ENCODE measurements at regions not wholly inside any gene's neighbourhood (a gene's known extent, or its start where the extent isn't known, plus 50 kb on each side); places are given as distances from the start of the nearest gene placed in this dataset.
"Not testable (repeated sequence)": the region's sequence is repeated elsewhere in the genome, so short reads cannot be mapped to it uniquely, and the experiment has no call there.

DNA sequence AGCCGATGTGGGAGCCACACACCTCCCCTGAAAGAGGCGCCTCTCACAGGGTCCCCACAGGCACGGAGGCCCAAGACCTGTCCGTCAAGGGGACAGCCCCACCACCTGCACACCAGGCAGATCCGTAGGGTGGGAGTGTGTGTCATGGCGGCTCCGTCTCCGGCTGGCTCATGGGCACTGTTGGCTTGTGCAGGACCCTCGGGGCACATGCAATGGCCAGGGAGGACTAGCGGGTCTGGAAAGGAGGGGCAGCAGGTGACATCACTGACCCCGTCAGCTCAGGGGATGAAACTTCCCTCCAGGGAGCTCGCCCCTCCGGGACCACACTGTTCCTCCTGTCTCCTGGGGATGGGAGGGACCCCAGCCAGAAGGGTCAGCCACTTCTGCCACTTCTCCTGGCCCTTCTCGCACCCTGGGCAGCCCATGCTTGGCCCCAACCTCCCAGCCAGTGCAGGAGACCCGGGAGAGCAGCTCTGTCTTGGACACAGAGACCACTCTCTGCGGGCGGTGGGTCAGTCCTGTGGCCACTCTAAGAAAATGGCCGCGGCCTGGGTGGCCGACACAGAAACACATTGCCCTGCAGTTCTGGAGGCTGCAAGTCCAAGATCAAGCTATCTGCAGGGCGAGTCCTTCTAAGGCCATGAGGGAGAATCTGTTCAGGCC, 75.1 kb upstream of the TWIST2 start:
- no peaks in the 10 kb centered on the region for H3K36me3 ChIP-seq
- H3K27me3 ChIP-seq: peaks cover 10% of the 10 kb centered on the region
- no peak for DNase-seq
- no peak overlapping the region for H3K4me3 ChIP-seq
- H3K9me3 ChIP-seq: no peaks in the 10 kb centered on the region

DNA sequence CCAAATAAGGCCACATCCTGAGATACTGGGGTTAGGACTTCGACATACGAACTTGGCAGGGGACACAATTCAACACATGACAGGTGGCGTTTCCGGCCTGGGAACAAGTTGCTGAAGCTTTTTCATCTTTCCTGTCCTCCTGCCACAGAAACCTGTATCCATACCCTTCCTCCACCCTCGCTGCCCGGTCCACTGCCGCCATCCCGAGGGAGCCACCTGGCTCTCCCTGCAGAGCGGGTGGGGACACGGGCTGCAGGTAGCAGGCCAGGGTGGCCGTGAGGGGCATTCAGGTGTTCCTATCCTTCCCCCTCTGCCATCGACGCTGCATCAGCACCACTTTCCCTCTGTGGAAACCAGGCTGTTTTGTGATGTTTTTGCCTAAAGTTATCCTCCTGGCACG, 74.4 kb upstream of the TWIST2 start:
- Histone ChIP-seq H3K36me3 (no peaks in the 10 kb centered on the region), H3K9me3 (no peaks in the 10 kb centered on the region), H3K4me3 (no peak overlapping the region), H3K27me3 (peaks cover 8% of the 10 kb centered on the region)
- DNase-seq: no peak

- no peak overlapping the region for H3K4me3 ChIP-seq
- no peaks in the 10 kb centered on the region for H3K36me3 ChIP-seq
- DNase-seq: no peak
- H3K27me3 ChIP-seq: peaks cover 6% of the 10 kb centered on the region; the same call in 1 of the 2 replicates
- H3K9me3 ChIP-seq: no peaks in the 10 kb centered on the region
Measured at GRCh38 chr2:238774071-238774470, 73.8 kb upstream of the TWIST2 start.

- H3K4me3 ChIP-seq: no peak overlapping the region
- peaks cover 6% of the 10 kb centered on the region; the same call in 1 of the 2 replicates for H3K27me3 ChIP-seq
- no peak for DNase-seq
- no peaks in the 10 kb centered on the region for H3K36me3 ChIP-seq
- H3K9me3 ChIP-seq: no peaks in the 10 kb centered on the region
Measured at GRCh38 chr2:238774980-238775509, 72.8 kb upstream of the TWIST2 start.

- Histone ChIP-seq H3K27me3 (peaks cover 6% of the 10 kb centered on the region; the same call in 1 of the 2 replicates), H3K9me3 (no peaks in the 10 kb centered on the region), H3K36me3 (no peaks in the 10 kb centered on the region), H3K4me3 (no peak overlapping the region)
- no peak for DNase-seq
Measured at GRCh38 chr2:238775591-238775990, 72.3 kb upstream of the TWIST2 start.

GRCh38 chr2:238776003-238776760, 71.7 kb upstream of the TWIST2 start:
- Histone ChIP-seq H3K27me3 (peaks cover 2% of the 10 kb centered on the region; the same call in 1 of the 2 replicates), H3K36me3 (no peaks in the 10 kb centered on the region), H3K9me3 (no peaks in the 10 kb centered on the region), H3K4me3 (no peak overlapping the region)
- no peak for DNase-seq

GRCh38 chr2:238776761-238777046, 71.2 kb upstream of the TWIST2 start:
- not testable (repeated sequence) for H3K27me3 ChIP-seq, H3K9me3 ChIP-seq, DNase-seq, H3K4me3 ChIP-seq, H3K36me3 ChIP-seq

GRCh38 chr2:238777369-238778067, 70.4 kb upstream of the TWIST2 start:
- H3K9me3 ChIP-seq: no peaks in the 10 kb centered on the region
- no peaks in the 10 kb centered on the region for H3K27me3 ChIP-seq
- no peaks in the 10 kb centered on the region for H3K36me3 ChIP-seq
- DNase-seq: no peak
- H3K4me3 ChIP-seq: no peak overlapping the region

- Histone ChIP-seq H3K36me3 (no peaks in the 10 kb centered on the region), H3K4me3 (no peak overlapping the region), H3K27me3 (no peaks in the 10 kb centered on the region), H3K9me3 (no peaks in the 10 kb centered on the region)
- DNase-seq: peak; percentile 69
Measured at GRCh38 chr2:238784671-238785527, 63.0 kb upstream of the TWIST2 start.

DNA sequence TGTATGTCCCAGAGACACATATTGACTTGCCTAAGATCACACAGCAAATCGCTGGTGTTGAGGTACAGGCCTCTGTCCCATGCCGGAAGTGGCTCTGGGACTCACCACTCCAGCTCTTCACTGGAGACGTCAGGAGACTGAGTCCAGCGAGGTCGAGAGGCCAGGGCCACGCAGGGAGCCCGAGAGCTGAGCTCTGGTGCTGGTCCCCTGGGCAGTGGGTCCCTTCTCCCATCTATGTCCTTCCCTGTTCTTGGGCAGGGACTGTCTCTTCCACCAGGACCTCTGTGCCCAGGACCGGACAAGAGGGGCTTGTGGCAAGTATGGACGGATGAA, 62.4 kb upstream of the TWIST2 start:
- no peaks in the 10 kb centered on the region for H3K36me3 ChIP-seq
- H3K27me3 ChIP-seq: no peaks in the 10 kb centered on the region
- no peaks in the 10 kb centered on the region for H3K9me3 ChIP-seq
- H3K4me3 ChIP-seq: no peak overlapping the region
- DNase-seq: no peak

DNA sequence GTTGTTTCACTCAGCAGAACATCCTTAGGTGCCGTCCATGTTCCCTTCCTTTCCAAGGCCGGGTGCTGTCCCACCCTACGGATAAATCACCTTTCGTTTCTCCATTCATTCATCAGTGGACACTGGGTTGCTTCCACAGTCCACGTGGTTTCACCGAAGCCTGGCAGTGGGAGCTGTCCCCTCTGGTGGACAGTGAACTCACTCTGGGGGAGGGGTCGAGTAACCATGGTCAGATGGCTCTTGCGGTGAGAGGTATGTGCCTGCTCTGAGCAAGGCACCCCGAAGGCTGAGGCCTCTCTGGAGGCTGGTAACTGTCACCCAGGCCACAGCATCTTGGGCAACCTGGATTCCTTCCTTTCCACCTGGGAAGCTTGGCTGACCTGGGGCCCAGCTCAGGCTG, 61.5 kb upstream of the TWIST2 start:
- no peak overlapping the region for H3K4me3 ChIP-seq
- no peaks in the 10 kb centered on the region for H3K9me3 ChIP-seq
- no peaks in the 10 kb centered on the region for H3K36me3 ChIP-seq
- DNase-seq: no peak
- H3K27me3 ChIP-seq: no peaks in the 10 kb centered on the region

- Histone ChIP-seq H3K9me3 (no peaks in the 10 kb centered on the region), H3K36me3 (no peaks in the 10 kb centered on the region), H3K27me3 (no peaks in the 10 kb centered on the region), H3K4me3 (no peak overlapping the region; the same call in 1 of the 2 replicates)
- no peak for DNase-seq
Measured at GRCh38 chr2:238786792-238787490, 60.9 kb upstream of the TWIST2 start.

- Histone ChIP-seq H3K27me3 (no peaks in the 10 kb centered on the region), H3K9me3 (no peaks in the 10 kb centered on the region), H3K36me3 (no peaks in the 10 kb centered on the region), H3K4me3 (no peak overlapping the region; the same call in 1 of the 2 replicates)
- DNase-seq: no peak
Measured at GRCh38 chr2:238787501-238787900, 60.4 kb upstream of the TWIST2 start.

- DNase-seq: no peak
- H3K36me3 ChIP-seq: no peaks in the 10 kb centered on the region
- no peak overlapping the region for H3K4me3 ChIP-seq
- no peaks in the 10 kb centered on the region for H3K27me3 ChIP-seq
- H3K9me3 ChIP-seq: no peaks in the 10 kb centered on the region
Measured at GRCh38 chr2:238789317-238789806, 58.5 kb upstream of the TWIST2 start.

DNA sequence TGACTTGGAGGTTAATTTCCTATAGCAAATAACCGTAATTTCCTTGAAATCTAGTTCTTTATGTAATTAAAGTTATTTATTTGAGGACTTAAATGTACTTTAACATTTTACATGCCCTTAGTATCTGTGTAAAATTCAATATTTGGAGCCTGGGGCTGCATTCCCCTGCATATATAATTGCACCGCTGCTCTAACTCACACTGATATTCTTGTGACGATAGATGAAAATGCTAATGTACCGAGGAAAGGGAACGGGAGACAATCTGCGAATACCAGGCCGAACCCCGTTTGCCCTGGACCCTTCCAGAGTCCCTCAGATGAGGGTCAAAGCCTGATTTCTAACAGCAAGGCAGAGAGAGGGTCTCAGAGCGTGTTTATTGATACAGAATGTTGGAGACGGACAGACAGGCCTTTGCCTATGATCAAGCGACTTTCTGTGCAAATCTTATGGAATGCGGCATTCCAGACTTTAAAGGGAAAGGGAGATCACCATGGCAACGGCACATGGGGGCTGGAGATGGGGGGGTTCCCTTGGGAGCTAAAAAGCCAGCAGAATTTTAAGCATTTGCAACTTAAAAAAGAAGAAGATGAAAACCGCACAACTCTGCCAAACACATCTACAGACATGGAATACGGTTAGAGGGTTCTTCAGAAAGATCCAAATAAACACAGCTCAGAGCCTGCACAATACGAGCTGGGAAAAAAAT, 57.6 kb upstream of the TWIST2 start:
- Histone ChIP-seq H3K9me3 (no peaks in the 10 kb centered on the region), H3K4me3 (no peak overlapping the region), H3K27me3 (no peaks in the 10 kb centered on the region), H3K36me3 (no peaks in the 10 kb centered on the region)
- DNase-seq: no peak

DNA sequence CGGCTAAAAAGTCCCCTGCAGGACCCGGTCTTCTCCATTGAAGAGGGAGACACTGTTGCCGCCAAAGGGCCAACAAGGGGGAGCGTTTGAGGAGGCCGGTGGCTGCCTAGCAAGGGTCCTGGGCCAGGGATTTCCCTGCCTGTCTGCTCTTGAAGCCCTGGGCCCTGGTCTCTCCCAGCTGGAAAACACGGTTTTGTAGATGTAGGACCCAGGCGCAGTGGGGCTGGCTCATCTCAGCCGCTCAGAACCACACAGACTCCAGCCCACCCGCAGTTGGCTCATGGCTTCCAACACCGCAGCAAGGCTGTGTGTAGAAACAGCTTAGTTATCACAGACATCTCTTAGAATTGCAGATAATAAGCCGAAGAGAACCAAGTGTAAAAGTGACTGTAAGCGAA, 57.1 kb upstream of the TWIST2 start:
- no peak for DNase-seq
- Histone ChIP-seq H3K4me3 (no peak overlapping the region), H3K36me3 (no peaks in the 10 kb centered on the region), H3K9me3 (no peaks in the 10 kb centered on the region), H3K27me3 (no peaks in the 10 kb centered on the region)
